ENCODE measurements at regions not wholly inside any gene's neighbourhood (a gene's known extent, or its start where the extent isn't known, plus 50 kb on each side); places are given as distances from the start of the nearest gene placed in this dataset.

GRCh38 chr2:103980401-103980800 lies 873.5 kb upstream of the POU3F3 start:
- no peaks in the 10 kb centered on the region for H3F3A ChIP-seq (ENCODE audit: insufficient read depth)
- H3K9ac ChIP-seq (ENCODE audit: low read length): no peak overlapping the region
- no peak overlapping the region for H3K27ac ChIP-seq (ENCODE audit: low read depth, low read length)
- no peak overlapping the region for H3K4me2 ChIP-seq (ENCODE audit: low read depth, low read length, poor library complexity, severe bottlenecking)
- no peaks in the 10 kb centered on the region for H3K36me3 ChIP-seq (ENCODE audit: low read length)
- H3K9me3 ChIP-seq (ENCODE audit: insufficient read depth, low read length): no peaks in the 10 kb centered on the region
- H3K9me2 ChIP-seq (replicated peaks; ENCODE audit: insufficient read depth, low read length): no peaks in the 10 kb centered on the region
- no peak overlapping the region for H3K4me3 ChIP-seq (ENCODE audit: insufficient read depth, low read length, poor library complexity, severe bottlenecking)
- H2AFZ ChIP-seq (ENCODE audit: low read depth, low read length, severe bottlenecking): no peak overlapping the region
- no peaks in the 10 kb centered on the region for H3K27me3 ChIP-seq (ENCODE audit: low read length)
- H3K79me2 ChIP-seq (ENCODE audit: insufficient read depth, low read length): no peaks in the 10 kb centered on the region
- TF ChIP-seq EZH2phosphoT487 (conservative IDR thresholded peaks at IDR 0.05; ENCODE audit: low read length): no peak
- TF ChIP-seq, protein P1, sequence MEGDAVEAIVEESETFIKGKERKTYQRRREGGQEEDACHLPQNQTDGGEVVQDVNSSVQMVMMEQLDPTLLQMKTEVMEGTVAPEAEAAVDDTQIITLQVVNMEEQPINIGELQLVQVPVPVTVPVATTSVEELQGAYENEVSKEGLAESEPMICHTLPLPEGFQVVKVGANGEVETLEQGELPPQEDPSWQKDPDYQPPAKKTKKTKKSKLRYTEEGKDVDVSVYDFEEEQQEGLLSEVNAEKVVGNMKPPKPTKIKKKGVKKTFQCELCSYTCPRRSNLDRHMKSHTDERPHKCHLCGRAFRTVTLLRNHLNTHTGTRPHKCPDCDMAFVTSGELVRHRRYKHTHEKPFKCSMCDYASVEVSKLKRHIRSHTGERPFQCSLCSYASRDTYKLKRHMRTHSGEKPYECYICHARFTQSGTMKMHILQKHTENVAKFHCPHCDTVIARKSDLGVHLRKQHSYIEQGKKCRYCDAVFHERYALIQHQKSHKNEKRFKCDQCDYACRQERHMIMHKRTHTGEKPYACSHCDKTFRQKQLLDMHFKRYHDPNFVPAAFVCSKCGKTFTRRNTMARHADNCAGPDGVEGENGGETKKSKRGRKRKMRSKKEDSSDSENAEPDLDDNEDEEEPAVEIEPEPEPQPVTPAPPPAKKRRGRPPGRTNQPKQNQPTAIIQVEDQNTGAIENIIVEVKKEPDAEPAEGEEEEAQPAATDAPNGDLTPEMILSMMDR (IDR thresholded peaks at IDR 0.05; ENCODE audit: insufficient read depth, low read length, poor library complexity, severe bottlenecking): no peak
- H4K20me1 ChIP-seq (ENCODE audit: low read depth, low read length): no peaks in the 10 kb centered on the region

DNA sequence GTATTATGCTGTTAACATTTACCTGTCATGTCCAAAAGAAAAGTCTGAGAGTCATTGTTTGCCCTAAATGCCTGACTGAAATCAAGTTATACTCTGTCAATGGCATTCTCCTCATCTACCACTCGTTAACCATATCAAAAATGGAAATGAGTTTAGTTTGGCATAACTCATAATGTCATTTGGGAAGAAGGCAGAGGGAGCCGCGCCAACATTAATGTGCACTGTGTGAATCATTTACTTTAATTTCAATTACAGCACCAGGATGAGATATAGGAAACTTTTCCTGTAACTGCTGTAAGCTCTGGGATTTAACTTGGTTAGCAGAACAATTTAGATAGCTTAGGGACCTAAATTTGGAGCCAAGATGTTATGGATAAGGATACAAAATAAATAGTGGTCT lies 871.2 kb upstream of the POU3F3 start:
- no peak overlapping the region for H3K4me3 ChIP-seq (ENCODE audit: insufficient read depth, low read length, poor library complexity, severe bottlenecking)
- H3K36me3 ChIP-seq (ENCODE audit: low read length): no peaks in the 10 kb centered on the region
- no peak overlapping the region for H2AFZ ChIP-seq (ENCODE audit: low read depth, low read length, severe bottlenecking)
- no peak overlapping the region for H3K27ac ChIP-seq (ENCODE audit: low read depth, low read length)
- no peaks in the 10 kb centered on the region for H3K9me3 ChIP-seq (ENCODE audit: insufficient read depth, low read length)
- no peaks in the 10 kb centered on the region for H3K9me2 ChIP-seq (replicated peaks; ENCODE audit: insufficient read depth, low read length)
- H3K9ac ChIP-seq (ENCODE audit: low read length): no peak overlapping the region
- H3F3A ChIP-seq (ENCODE audit: insufficient read depth): no peaks in the 10 kb centered on the region
- H4K20me1 ChIP-seq (ENCODE audit: low read depth, low read length): no peaks in the 10 kb centered on the region
- H3K4me2 ChIP-seq (ENCODE audit: low read depth, low read length, poor library complexity, severe bottlenecking): no peak overlapping the region
- TF ChIP-seq, protein P1 (IDR thresholded peaks at IDR 0.05; ENCODE audit: insufficient read depth, low read length, poor library complexity, severe bottlenecking): no peak
- TF ChIP-seq EZH2phosphoT487 (conservative IDR thresholded peaks at IDR 0.05; ENCODE audit: low read length): no peak
- H3K27me3 ChIP-seq (ENCODE audit: low read length): no peaks in the 10 kb centered on the region
- H3K79me2 ChIP-seq (ENCODE audit: insufficient read depth, low read length): no peaks in the 10 kb centered on the region

DNA sequence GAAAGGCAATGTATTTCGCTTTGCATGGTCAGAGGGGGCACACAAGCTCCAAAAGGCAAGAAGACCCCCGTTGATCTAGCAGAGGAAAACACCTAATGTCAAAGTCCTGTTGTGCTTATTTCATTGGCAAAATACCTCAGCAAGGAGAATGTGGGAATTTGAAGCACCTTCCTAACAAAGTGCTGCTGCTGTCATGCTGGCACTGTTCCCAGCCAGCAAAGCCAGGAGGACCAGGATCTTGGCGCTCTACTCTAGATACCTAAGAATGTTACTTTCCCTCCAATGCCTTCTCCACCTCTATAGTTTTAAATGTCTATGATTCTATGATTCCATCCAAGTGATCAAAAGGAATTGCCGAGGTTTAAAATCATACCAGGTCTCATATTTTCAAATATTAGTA lies 867.9 kb upstream of the POU3F3 start:
- Histone ChIP-seq H3K4me3 (ENCODE audit: insufficient read depth, low read length, poor library complexity, severe bottlenecking) (no peak overlapping the region), H3K36me3 (ENCODE audit: low read length) (no peaks in the 10 kb centered on the region), H3K27me3 (ENCODE audit: low read length) (no peaks in the 10 kb centered on the region), H4K20me1 (ENCODE audit: low read depth, low read length) (no peaks in the 10 kb centered on the region), H3K27ac (ENCODE audit: low read depth, low read length) (no peak overlapping the region), H3F3A (ENCODE audit: insufficient read depth) (no peaks in the 10 kb centered on the region), H2AFZ (ENCODE audit: low read depth, low read length, severe bottlenecking) (no peak overlapping the region), H3K4me2 (ENCODE audit: low read depth, low read length, poor library complexity, severe bottlenecking) (no peak overlapping the region), H3K9me2 (replicated peaks; ENCODE audit: insufficient read depth, low read length) (no peaks in the 10 kb centered on the region), H3K79me2 (ENCODE audit: insufficient read depth, low read length) (no peaks in the 10 kb centered on the region), H3K9me3 (ENCODE audit: insufficient read depth, low read length) (no peaks in the 10 kb centered on the region), H3K9ac (ENCODE audit: low read length) (no peak overlapping the region)
- TF ChIP-seq, protein P1 (IDR thresholded peaks at IDR 0.05; ENCODE audit: insufficient read depth, low read length, poor library complexity, severe bottlenecking): no peak
- TF ChIP-seq EZH2phosphoT487 (conservative IDR thresholded peaks at IDR 0.05; ENCODE audit: low read length): no peak
